Body of pancreas (tissue), 4 donors: ENCODE measurements at regions not wholly inside any gene's neighbourhood (a gene's known extent, or its start where the extent isn't known, plus 50 kb on each side); places are given as distances from the start of the nearest gene placed in this dataset.

ENCODE experiments used
- CTCF ChIP-seq, 7 experiments: fragments of 450-650 bp in 4 of 7; fragments of 200-600 bp in 3 of 7; sonication (generic) in 3 of 7; IDR thresholded peaks; one replicate each; pipeline ENCODE4 v1.5.1; 2016 to 2019; ENCODE audit warnings: antibody characterized with exemption in 7 of 7
- POLR2A ChIP-seq, 3 donors: fragments of 450-650 bp; IDR thresholded peaks; one replicate each; pipeline ENCODE4 v1.6.1; 2016; ENCODE audit warnings: antibody characterized with exemption in 3 of 3, mild to moderate bottlenecking in 2 of 3

GRCh38 chr18:23311351-23312121 lies 141.6 kb upstream of the RIOK3 start:
- TF ChIP-seq CTCF (IDR thresholded peaks at IDR 0.05), result no peak
- TF ChIP-seq POLR2A (IDR thresholded peaks at IDR 0.05), result no peak
